ENCODE measurements at regions not wholly inside any gene's neighbourhood (a gene's known extent, or its start where the extent isn't known, plus 50 kb on each side); places are given as distances from the start of the nearest gene placed in this dataset.

- H3K4me3 ChIP-seq, result no peak overlapping the region
- no peaks in the 10 kb centered on the region for H3K36me3 ChIP-seq
- WGBS, 2 donors, result 97 to 98% methylated on average over 1 of the region's 1 CpG
- H3K4me1 ChIP-seq, result no peaks in the 10 kb centered on the region
- peaks cover 0 to 12% (median 0%) of the 10 kb centered on the region in 4 donors for H3K9me3 ChIP-seq
- no peak for DNase-seq (ENCODE audit: low spot score in 2 of 2)
- no peak overlapping the region for H3K27ac ChIP-seq
- TF ChIP-seq, protein P1, sequence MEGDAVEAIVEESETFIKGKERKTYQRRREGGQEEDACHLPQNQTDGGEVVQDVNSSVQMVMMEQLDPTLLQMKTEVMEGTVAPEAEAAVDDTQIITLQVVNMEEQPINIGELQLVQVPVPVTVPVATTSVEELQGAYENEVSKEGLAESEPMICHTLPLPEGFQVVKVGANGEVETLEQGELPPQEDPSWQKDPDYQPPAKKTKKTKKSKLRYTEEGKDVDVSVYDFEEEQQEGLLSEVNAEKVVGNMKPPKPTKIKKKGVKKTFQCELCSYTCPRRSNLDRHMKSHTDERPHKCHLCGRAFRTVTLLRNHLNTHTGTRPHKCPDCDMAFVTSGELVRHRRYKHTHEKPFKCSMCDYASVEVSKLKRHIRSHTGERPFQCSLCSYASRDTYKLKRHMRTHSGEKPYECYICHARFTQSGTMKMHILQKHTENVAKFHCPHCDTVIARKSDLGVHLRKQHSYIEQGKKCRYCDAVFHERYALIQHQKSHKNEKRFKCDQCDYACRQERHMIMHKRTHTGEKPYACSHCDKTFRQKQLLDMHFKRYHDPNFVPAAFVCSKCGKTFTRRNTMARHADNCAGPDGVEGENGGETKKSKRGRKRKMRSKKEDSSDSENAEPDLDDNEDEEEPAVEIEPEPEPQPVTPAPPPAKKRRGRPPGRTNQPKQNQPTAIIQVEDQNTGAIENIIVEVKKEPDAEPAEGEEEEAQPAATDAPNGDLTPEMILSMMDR (IDR thresholded peaks at IDR 0.05), result no peak
- TF ChIP-seq EP300 (IDR thresholded peaks at IDR 0.05) (no peak), POLR2A (IDR thresholded peaks at IDR 0.05) (no peak)
- H3K27me3 ChIP-seq, result no peaks in the 10 kb centered on the region
Observed at GRCh38 chr3:74282202-74282601, 332.3 kb downstream of the CNTN3 start.

- Histone ChIP-seq H3K27me3 (no peaks in the 10 kb centered on the region), H3K4me1 (no peaks in the 10 kb centered on the region), H3K27ac (no peak overlapping the region), H3K36me3 (no peaks in the 10 kb centered on the region), H3K9me3 (peaks cover 0 to 12% (median 0%) of the 10 kb centered on the region in 4 donors), H3K4me3 (no peak overlapping the region)
- WGBS, 2 donors, result 67 to 74% methylated on average over 1 of the region's 1 CpG
- TF ChIP-seq EP300 (IDR thresholded peaks at IDR 0.05) (no peak), POLR2A (IDR thresholded peaks at IDR 0.05) (no peak)
- TF ChIP-seq, protein P1 (IDR thresholded peaks at IDR 0.05), result no peak
- no peak for DNase-seq (ENCODE audit: low spot score in 2 of 2)
Observed at GRCh38 chr3:74281705-74282104, 332.8 kb downstream of the CNTN3 start.

- H3K4me3 ChIP-seq, result no peak overlapping the region
- DNase-seq (ENCODE audit: low spot score in 2 of 2), result no peak
- H3K27me3 ChIP-seq, result no peaks in the 10 kb centered on the region
- 80% methylated on average over 11 to 12 of the region's 12 CpGs for WGBS, 2 donors
- H3K4me1 ChIP-seq, result no peaks in the 10 kb centered on the region
- H3K27ac ChIP-seq, result no peak overlapping the region
- peaks cover 0 to 12% (median 0%) of the 10 kb centered on the region in 4 donors for H3K9me3 ChIP-seq
- no peak for TF ChIP-seq POLR2A (IDR thresholded peaks at IDR 0.05)
- no peak for TF ChIP-seq EP300 (IDR thresholded peaks at IDR 0.05)
- TF ChIP-seq, protein P1 (IDR thresholded peaks at IDR 0.05), result no peak
- H3K36me3 ChIP-seq, result no peaks in the 10 kb centered on the region
Observed at GRCh38 chr3:74273555-74274402, 340.7 kb downstream of the CNTN3 start.

DNA sequence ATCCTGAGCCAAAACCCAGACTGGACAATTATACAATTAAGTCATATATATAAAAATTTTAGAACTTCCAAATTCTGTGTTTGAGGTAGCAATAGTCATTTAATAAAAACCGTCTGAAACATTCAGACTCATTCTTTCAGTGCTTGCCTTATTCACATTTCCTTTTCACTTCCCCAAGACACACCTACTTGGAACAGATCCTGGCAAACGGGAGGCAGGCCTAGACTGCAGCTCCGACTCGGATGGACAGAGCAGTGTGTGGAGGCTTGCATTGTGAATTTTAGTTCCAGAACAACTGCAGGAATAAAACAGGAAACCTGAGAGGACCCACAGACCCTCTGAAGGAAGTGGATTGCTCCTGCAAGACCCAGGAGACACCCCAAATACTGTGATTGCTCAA lies 341.4 kb downstream of the CNTN3 start:
- 19 to 26% methylated on average over 4 of the region's 4 CpGs for WGBS, 2 donors
- Histone ChIP-seq H3K27me3 (no peaks in the 10 kb centered on the region), H3K9me3 (peaks cover 0 to 6% (median 0%) of the 10 kb centered on the region in 4 donors), H3K36me3 (no peaks in the 10 kb centered on the region), H3K4me3 (no peak overlapping the region), H3K4me1 (no peaks in the 10 kb centered on the region), H3K27ac (no peak overlapping the region)
- DNase-seq (ENCODE audit: low spot score in 2 of 2), result peak in 1 of 2 donors; percentile 21
- TF ChIP-seq EP300 (IDR thresholded peaks at IDR 0.05) (no peak), POLR2A (IDR thresholded peaks at IDR 0.05) (no peak)
- TF ChIP-seq, protein P1 (IDR thresholded peaks at IDR 0.05), result no peak

DNA sequence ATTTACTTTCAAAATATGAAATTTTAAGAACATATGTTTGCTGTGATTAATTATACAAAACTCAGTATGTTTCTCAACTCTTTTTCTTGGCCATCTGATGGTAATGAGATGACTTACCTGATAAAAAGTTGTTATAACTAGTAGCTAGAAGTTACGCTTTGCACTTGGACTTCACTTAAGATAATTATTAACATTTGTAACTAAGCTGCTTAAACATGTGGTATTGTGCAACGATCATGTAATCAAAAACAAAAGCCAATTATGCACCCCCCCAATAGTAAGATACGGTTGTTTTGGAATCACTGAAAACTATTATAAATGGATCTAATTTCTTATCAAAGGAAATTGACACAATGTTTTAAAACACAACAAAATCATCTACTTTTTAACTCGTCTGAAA lies 342.9 kb downstream of the CNTN3 start:
- H3K4me3 ChIP-seq, result no peak overlapping the region
- no peaks in the 10 kb centered on the region for H3K9me3 ChIP-seq
- DNase-seq (ENCODE audit: low spot score in 2 of 2), result no peak
- H3K27ac ChIP-seq, result no peak overlapping the region
- no peaks in the 10 kb centered on the region for H3K27me3 ChIP-seq
- no peak for TF ChIP-seq EP300 (IDR thresholded peaks at IDR 0.05)
- no peak for TF ChIP-seq POLR2A (IDR thresholded peaks at IDR 0.05)
- TF ChIP-seq, protein P1 (IDR thresholded peaks at IDR 0.05), result no peak
- no peaks in the 10 kb centered on the region for H3K4me1 ChIP-seq
- 60 to 61% methylated on average over 4 of the region's 4 CpGs for WGBS, 2 donors
- H3K36me3 ChIP-seq, result no peaks in the 10 kb centered on the region

Data from tibial nerve (tissue), 4 donors.